GM12873 (cell line): ENCODE measurements at regions not wholly inside any gene's neighbourhood (a gene's known extent, or its start where the extent isn't known, plus 50 kb on each side); places are given as distances from the start of the nearest gene placed in this dataset.

Experiments used
- CTCF ChIP-seq: IDR thresholded peaks from 2 replicates; pipeline ENCODE4 v1.5.1; 2012; ENCODE audit warnings: low read depth, mild to moderate bottlenecking, moderate library complexity, low read length, control low read depth; ENCODE audit not compliant: insufficient read depth; ENCODE audit errors: missing control alignments

GRCh38 chrX:125203737-125204578, 115.7 kb upstream of the TEX13C start:
- no peak for TF ChIP-seq CTCF

GRCh38 chrX:125204681-125205132, 115.0 kb upstream of the TEX13C start:
- no peak for TF ChIP-seq CTCF

- TF ChIP-seq CTCF, result no peak
Measured at GRCh38 chrX:125205133-125205917, 114.3 kb upstream of the TEX13C start.

- TF ChIP-seq CTCF, result no peak
Measured at GRCh38 chrX:125205918-125206665, 113.6 kb upstream of the TEX13C start.

GRCh38 chrX:125210146-125210545, 109.5 kb upstream of the TEX13C start:
- TF ChIP-seq CTCF, result no peak

- no peak for TF ChIP-seq CTCF
Measured at GRCh38 chrX:125219852-125220251, 99.8 kb upstream of the TEX13C start.
